ENCODE measurements at regions not wholly inside any gene's neighbourhood (a gene's known extent, or its start where the extent isn't known, plus 50 kb on each side); places are given as distances from the start of the nearest gene placed in this dataset.

DNA sequence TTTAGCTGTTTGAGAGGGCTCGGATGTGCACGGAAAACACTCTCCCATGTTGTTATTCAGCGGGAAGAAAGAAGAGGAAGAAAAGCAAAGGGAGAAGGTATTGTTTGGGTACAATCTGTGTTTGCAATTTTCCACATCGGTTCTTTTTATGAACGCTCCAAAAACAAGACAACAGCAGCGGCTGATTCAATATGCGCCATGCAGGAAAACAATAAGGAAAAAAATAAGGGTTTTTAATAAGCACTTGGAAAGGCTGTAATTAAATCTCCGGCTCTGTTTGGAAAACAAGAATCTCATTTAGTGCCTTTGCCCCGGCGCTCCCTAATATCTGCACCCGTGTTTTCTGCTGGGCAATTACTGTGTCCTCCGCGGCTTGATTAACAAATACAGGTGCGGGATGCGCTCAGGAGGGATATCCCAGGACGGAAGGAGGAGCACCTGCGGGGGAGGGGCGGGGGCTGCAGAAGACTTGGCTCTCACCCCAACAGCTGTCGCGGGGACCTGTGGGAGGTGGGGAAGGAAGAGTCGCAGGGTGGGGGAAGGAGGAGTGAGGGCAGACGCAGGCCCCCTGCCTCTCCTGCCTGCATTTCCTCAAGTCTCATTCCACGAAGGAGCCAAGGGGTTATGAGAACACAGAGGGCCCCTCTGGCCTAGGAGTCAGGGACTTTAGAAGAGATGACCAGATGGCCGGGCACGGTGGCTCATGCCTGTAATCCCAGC, 181.5 kb upstream of the PODXL start:
- TF ChIP-seq, protein P1, sequence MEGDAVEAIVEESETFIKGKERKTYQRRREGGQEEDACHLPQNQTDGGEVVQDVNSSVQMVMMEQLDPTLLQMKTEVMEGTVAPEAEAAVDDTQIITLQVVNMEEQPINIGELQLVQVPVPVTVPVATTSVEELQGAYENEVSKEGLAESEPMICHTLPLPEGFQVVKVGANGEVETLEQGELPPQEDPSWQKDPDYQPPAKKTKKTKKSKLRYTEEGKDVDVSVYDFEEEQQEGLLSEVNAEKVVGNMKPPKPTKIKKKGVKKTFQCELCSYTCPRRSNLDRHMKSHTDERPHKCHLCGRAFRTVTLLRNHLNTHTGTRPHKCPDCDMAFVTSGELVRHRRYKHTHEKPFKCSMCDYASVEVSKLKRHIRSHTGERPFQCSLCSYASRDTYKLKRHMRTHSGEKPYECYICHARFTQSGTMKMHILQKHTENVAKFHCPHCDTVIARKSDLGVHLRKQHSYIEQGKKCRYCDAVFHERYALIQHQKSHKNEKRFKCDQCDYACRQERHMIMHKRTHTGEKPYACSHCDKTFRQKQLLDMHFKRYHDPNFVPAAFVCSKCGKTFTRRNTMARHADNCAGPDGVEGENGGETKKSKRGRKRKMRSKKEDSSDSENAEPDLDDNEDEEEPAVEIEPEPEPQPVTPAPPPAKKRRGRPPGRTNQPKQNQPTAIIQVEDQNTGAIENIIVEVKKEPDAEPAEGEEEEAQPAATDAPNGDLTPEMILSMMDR (IDR thresholded peaks at IDR 0.05; ENCODE audit: low read depth, low read length, poor library complexity, severe bottlenecking) = no peak
- TF ChIP-seq EZH2phosphoT487 (IDR thresholded peaks at IDR 0.05; ENCODE audit: borderline replicate concordance, low read length) = no peak
